Thyroid gland (tissue), 4 donors: ENCODE measurements at regions not wholly inside any gene's neighbourhood (a gene's known extent, or its start where the extent isn't known, plus 50 kb on each side); places are given as distances from the start of the nearest gene placed in this dataset.

Source experiments
- POLR2A ChIP-seq, 2 donors: fragments of 450-650 bp; IDR thresholded peaks; one replicate each; pipeline ENCODE4 v1.6.1; 2017; ENCODE audit warnings: antibody characterized with exemption in 2 of 2, mild to moderate bottlenecking in 2 of 2, moderate library complexity in 1 of 2
- TF ChIP-seq, protein P1 (sequence below), 6 experiments: fragments of 200-600 bp in 3 of 6; fragments of 450-650 bp in 3 of 6; sonication (generic) in 3 of 6; IDR thresholded peaks; one replicate each; pipeline ENCODE4 v1.5.1; 2016 to 2019; ENCODE audit warnings: antibody characterized with exemption in 6 of 6, mild to moderate bottlenecking in 2 of 6, inconsistent platforms in 1 of 6, moderate library complexity in 1 of 6

DNA sequence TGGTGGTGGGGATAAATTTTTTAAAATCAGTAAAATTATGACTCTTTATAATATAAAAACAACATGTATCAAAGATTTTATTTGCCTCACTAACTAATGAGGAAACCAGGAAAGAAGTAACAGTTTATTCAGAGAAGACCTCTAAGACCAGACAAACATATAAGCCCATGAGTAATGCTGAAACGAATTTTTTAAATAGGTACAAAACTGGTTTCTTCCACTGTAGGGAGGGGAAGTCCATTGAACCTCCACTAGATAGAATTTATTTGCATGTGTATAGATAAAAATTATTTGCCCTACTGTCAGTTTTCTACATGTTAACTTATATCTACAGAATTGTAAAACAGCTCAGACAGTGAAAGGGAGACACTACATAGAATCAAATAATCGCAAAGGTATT lies 86.8 kb downstream of the ZC3H11B start:
- TF ChIP-seq, protein P1, sequence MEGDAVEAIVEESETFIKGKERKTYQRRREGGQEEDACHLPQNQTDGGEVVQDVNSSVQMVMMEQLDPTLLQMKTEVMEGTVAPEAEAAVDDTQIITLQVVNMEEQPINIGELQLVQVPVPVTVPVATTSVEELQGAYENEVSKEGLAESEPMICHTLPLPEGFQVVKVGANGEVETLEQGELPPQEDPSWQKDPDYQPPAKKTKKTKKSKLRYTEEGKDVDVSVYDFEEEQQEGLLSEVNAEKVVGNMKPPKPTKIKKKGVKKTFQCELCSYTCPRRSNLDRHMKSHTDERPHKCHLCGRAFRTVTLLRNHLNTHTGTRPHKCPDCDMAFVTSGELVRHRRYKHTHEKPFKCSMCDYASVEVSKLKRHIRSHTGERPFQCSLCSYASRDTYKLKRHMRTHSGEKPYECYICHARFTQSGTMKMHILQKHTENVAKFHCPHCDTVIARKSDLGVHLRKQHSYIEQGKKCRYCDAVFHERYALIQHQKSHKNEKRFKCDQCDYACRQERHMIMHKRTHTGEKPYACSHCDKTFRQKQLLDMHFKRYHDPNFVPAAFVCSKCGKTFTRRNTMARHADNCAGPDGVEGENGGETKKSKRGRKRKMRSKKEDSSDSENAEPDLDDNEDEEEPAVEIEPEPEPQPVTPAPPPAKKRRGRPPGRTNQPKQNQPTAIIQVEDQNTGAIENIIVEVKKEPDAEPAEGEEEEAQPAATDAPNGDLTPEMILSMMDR (IDR thresholded peaks at IDR 0.05): no peak
- TF ChIP-seq POLR2A (IDR thresholded peaks at IDR 0.05): no peak
